Endodermal cell (in vitro differentiated cells): ENCODE measurements at regions not wholly inside any gene's neighbourhood (a gene's known extent, or its start where the extent isn't known, plus 50 kb on each side); places are given as distances from the start of the nearest gene placed in this dataset.
A peak's percentile ranks its signal among the peaks of the same experiment; 100 is the strongest.

Source experiments
- DNase-seq: peaks from one replicate; pipeline ENCODE4 v3.0.0-alpha.2; 2017
- H3K27ac ChIP-seq: 2 replicates; pipeline ENCODE4 v1.5.1; 2013; ENCODE audit warnings: mild to moderate bottlenecking, low read depth, low read length, moderate library complexity
- H3K27me3 ChIP-seq: 2 replicates; pipeline ENCODE4 v1.6.1; 2013; ENCODE audit warnings: mild to moderate bottlenecking, low read length, moderate library complexity; ENCODE audit not compliant: insufficient read depth, control insufficient read depth, poor library complexity, severe bottlenecking
- H3K36me3 ChIP-seq: 2 replicates; pipeline ENCODE4 v1.7.0; 2013; ENCODE audit warnings: mild to moderate bottlenecking, low read length, moderate library complexity; ENCODE audit not compliant: control insufficient read depth, insufficient read depth
- H3K4me1 ChIP-seq: one replicate; pipeline ENCODE4 v1.7.0; 2013; ENCODE audit warnings: low read length; ENCODE audit not compliant: control insufficient read depth, insufficient read depth
- H3K4me3 ChIP-seq: 2 replicates; pipeline ENCODE4 v1.5.1; 2013; ENCODE audit warnings: mild to moderate bottlenecking, low read length, moderate library complexity
- H3K9ac ChIP-seq: 2 replicates; pipeline ENCODE4 v1.6.1; 2013; ENCODE audit warnings: mild to moderate bottlenecking, low read length, moderate library complexity; ENCODE audit not compliant: poor library complexity, severe bottlenecking; ENCODE audit errors: extremely low read depth
- H3K9me3 ChIP-seq: 2 replicates; pipeline ENCODE4 v1.6.1; 2013; ENCODE audit warnings: mild to moderate bottlenecking, low read length, moderate library complexity; ENCODE audit not compliant: control insufficient read depth
- H3K27ac Mint-ChIP-seq: 2 replicates; pipeline ENCODE4 v1.8.0; 2020; ENCODE audit warnings: mixed read lengths
- H3K27me3 Mint-ChIP-seq: 2 replicates; pipeline ENCODE4 v1.8.0; 2021; ENCODE audit warnings: mild to moderate bottlenecking, mixed read lengths; ENCODE audit not compliant: insufficient read depth
- H3K36me3 Mint-ChIP-seq: 2 replicates; pipeline ENCODE4 v1.8.0; 2020; ENCODE audit warnings: low read depth, mixed read lengths
- H3K4me1 Mint-ChIP-seq: 2 replicates; pipeline ENCODE4 v1.8.0; 2020; ENCODE audit warnings: mixed read lengths
- H3K4me3 Mint-ChIP-seq: 2 replicates; pipeline ENCODE4 v1.8.0; 2020; ENCODE audit warnings: mild to moderate bottlenecking, moderate library complexity, mixed read lengths
- H3K9me3 Mint-ChIP-seq: 2 replicates; pipeline ENCODE4 v1.8.0; 2020; ENCODE audit warnings: mild to moderate bottlenecking, mixed read lengths
- WGBS, 2 experiments: methylation state at CpG; one replicate each; pipeline versions ENCODE4 v1.1.5 to v1.1.7; 2013; ENCODE audit warnings: missing lambda C conversion rate in 2 of 2, mixed read lengths in 1 of 2; ENCODE audit not compliant: insufficient coverage in 1 of 2, insufficient read length in 1 of 2; 5-methylcytosine and 5-hydroxymethylcytosine counted together
- TF ChIP-seq, protein P1 (sequence below): fragments of 200-600 bp; sonication (generic); conservative IDR thresholded peaks from 2 replicates; pipeline ENCODE4 v1.5.0; 2021; ENCODE audit warnings: antibody characterized with exemption, mild to moderate bottlenecking

GRCh38 chr15:38991126-38991525 is 426.5 kb upstream of the RASGRP1 start:
- DNase-seq: peak; percentile 54
- H3K9me3 ChIP-seq: no peaks in the 10 kb centered on the region
- TF ChIP-seq, protein P1, sequence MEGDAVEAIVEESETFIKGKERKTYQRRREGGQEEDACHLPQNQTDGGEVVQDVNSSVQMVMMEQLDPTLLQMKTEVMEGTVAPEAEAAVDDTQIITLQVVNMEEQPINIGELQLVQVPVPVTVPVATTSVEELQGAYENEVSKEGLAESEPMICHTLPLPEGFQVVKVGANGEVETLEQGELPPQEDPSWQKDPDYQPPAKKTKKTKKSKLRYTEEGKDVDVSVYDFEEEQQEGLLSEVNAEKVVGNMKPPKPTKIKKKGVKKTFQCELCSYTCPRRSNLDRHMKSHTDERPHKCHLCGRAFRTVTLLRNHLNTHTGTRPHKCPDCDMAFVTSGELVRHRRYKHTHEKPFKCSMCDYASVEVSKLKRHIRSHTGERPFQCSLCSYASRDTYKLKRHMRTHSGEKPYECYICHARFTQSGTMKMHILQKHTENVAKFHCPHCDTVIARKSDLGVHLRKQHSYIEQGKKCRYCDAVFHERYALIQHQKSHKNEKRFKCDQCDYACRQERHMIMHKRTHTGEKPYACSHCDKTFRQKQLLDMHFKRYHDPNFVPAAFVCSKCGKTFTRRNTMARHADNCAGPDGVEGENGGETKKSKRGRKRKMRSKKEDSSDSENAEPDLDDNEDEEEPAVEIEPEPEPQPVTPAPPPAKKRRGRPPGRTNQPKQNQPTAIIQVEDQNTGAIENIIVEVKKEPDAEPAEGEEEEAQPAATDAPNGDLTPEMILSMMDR: peak; percentile 76
- WGBS, 2 experiments: 36 to 67% methylated on average over 1 to 4 of the region's 4 CpGs
- no peak overlapping the region for H3K27ac ChIP-seq
- H3K9ac ChIP-seq: no peak overlapping the region
- peaks cover 3% of the 10 kb centered on the region for H3K27me3 Mint-ChIP-seq
- H3K36me3 Mint-ChIP-seq: no peaks in the 10 kb centered on the region
- peaks cover 9% of the 10 kb centered on the region for H3K27me3 ChIP-seq
- no peaks in the 10 kb centered on the region for H3K4me1 ChIP-seq
- no peaks in the 10 kb centered on the region for H3K36me3 ChIP-seq
- H3K4me1 Mint-ChIP-seq: peaks cover 10% of the 10 kb centered on the region
- H3K4me3 ChIP-seq: no peak overlapping the region
- H3K27ac Mint-ChIP-seq: no peak overlapping the region
- no peaks in the 10 kb centered on the region for H3K9me3 Mint-ChIP-seq
- H3K4me3 Mint-ChIP-seq: no peak overlapping the region

DNA sequence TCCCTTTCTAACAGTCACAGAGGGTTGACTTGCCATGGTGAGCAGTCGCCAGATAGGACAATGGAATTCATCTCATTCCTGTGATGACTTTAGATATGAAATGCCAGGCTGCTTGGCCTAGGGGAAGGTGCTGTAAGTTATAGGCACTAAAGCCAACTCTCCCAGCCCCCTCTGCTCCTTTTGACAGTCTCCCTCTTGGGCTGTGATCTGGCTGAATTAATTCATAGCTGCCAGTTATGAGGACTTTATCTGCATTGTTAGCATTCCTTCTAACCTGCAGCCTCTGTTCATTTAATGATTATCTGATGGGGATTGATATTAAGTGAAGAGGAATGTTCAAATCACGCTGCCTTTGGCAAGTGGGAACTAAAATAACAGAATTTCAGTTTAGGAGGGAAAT is 427.1 kb upstream of the RASGRP1 start:
- Mint-ChIP-seq H3K9me3 (no peaks in the 10 kb centered on the region), H3K4me1 (peaks cover 10% of the 10 kb centered on the region), H3K27me3 (peaks cover 3% of the 10 kb centered on the region), H3K36me3 (no peaks in the 10 kb centered on the region), H3K27ac (no peak overlapping the region), H3K4me3 (no peak overlapping the region)
- DNase-seq: no peak
- Histone ChIP-seq H3K27me3 (peaks cover 15% of the 10 kb centered on the region), H3K4me3 (no peak overlapping the region), H3K27ac (no peak overlapping the region), H3K9me3 (no peaks in the 10 kb centered on the region), H3K36me3 (no peaks in the 10 kb centered on the region), H3K4me1 (no peaks in the 10 kb centered on the region), H3K9ac (no peak overlapping the region)
- 94 to 100% methylated on average over 1 to 2 of the region's 2 CpGs for WGBS, 2 experiments
- TF ChIP-seq, protein P1: no peak

- Mint-ChIP-seq H3K27ac (no peak overlapping the region), H3K4me3 (no peak overlapping the region), H3K4me1 (peaks cover 10% of the 10 kb centered on the region), H3K9me3 (no peaks in the 10 kb centered on the region), H3K36me3 (no peaks in the 10 kb centered on the region), H3K27me3 (peaks cover 3% of the 10 kb centered on the region)
- Histone ChIP-seq H3K4me1 (no peaks in the 10 kb centered on the region), H3K9ac (no peak overlapping the region), H3K27me3 (peaks cover 21% of the 10 kb centered on the region), H3K36me3 (no peaks in the 10 kb centered on the region), H3K27ac (no peak overlapping the region), H3K9me3 (no peaks in the 10 kb centered on the region), H3K4me3 (no peak overlapping the region)
- DNase-seq: no peak
- WGBS, 2 experiments: 71 to 73% methylated on average over 1 to 4 of the region's 4 CpGs
- TF ChIP-seq, protein P1: no peak
These were observed 427.9 kb upstream of the RASGRP1 start for GRCh38 chr15:38992506-38992905.
